SKM-1 (cell line): ENCODE measurements at regions not wholly inside any gene's neighbourhood (a gene's known extent, or its start where the extent isn't known, plus 50 kb on each side); places are given as distances from the start of the nearest gene placed in this dataset.
"Not testable (repeated sequence)": the region's sequence is repeated elsewhere in the genome, so short reads cannot be mapped to it uniquely, and the experiment has no call there.

Experiments used
- DNase-seq: peaks from one replicate; lab custom pipeline; 2025; ENCODE audit not compliant: unreplicated experiment; lab: John Stamatoyannopoulos, UW

DNA sequence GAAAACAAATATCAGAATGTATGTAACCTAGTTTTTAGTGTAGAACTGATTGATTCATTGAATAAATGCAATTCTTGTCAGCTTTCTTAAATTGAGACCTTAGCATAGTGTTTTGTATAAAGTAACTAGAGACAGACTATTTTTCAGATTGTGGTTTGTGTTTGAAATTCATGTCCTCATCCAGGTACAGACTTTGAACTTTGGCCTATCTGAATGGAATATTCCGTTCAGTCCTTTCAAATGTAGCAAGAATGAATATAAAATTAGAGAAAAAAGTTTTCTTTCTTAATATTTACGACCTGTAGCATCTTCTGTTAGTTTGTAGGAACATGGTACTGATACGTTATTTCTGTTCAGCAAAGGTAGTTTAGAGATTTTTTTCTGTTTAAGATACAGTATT lies 378.4 kb upstream of the RGS6 start:
- no peak for DNase-seq

DNA sequence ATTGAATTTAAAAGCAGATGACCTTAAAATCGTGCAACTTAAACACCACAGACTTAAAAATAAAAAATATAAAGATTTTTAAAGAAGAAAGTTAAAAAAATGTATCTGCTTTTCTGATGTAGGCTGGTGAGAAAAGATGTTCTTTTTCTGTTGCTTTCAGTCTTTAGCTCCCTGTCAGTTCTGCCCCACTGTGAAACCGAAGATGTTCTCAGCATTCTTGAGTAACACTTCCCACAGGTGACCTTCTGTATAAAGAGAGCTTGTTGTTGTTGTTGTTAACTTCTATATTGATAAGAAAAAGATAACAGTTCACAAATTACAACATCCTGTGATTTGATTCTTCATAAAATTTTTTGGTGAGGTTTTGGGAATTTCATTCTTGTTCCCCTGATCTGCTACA lies 377.9 kb upstream of the RGS6 start:
- DNase-seq: no peak

DNA sequence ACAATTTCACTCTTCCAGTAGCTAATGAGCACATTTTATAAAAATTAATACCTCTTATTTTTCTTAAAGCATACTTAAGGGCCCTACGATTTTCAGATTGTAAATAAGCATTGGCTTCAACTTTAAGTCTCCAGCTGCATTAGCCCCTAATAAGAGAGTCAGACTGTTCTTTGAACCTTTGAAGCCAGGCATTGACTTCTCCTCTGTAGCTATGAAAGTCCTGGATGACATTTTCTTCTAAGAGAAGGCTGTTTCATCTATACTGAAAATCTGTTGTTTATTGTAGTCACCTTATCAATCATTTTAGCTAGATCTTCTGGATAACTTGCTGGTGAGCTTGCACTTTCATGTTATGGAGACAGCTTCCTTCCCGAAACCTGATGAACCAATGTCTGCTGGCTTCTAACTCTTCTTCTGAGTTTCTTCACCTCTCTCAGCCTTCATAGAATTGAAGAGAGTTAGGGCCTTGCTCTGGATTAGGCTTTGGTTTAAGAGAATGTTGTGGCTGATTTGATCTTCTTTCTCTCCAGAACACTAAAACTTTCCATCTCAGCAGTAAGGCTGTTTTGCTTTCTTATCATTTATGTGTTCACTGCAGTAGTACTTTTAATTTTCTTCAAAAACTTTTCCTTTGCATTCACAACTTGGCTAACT lies 377.1 kb upstream of the RGS6 start:
- DNase-seq: no peak

DNA sequence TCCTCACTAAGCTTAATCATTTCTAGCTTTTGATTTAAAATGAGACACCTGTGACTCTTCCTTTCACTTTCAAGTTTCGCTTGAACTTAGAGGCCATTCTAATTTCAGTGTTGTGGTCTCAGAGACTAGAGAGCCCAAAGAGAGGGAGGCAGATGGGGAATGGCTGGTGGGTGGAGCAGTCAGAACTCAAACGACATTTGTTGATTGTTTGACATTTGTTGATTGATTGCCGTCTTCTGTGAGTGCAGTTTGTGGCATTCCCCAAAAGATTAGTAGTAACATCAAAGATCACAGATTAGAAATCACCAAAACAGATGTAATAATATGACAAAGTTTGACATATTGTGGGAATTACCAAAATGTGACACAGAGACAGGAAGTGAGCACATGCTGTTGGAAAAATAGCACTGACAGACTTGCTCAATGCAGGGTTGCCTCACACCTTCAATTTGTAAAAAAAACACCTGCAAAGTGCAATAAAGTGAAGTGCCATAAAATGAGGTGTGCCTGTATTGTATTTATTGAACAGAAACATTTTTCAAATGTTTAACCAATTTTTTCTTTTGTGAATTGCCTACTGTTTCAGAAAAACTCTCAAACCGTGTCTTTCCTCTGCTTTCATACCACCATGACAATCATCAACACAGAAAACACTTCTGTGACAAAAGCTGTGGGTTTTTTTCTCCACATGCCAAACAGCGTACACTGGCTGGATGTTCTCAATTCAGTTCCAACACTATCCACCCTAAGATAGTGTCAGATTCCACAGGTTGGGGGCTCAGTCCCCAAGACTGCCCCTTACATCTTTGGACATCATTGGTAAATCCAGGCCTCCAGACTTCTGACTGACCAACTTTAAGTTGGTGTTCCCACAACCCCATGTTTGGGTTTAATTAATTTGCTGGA lies 376.3 kb upstream of the RGS6 start:
- no peak for DNase-seq

DNA sequence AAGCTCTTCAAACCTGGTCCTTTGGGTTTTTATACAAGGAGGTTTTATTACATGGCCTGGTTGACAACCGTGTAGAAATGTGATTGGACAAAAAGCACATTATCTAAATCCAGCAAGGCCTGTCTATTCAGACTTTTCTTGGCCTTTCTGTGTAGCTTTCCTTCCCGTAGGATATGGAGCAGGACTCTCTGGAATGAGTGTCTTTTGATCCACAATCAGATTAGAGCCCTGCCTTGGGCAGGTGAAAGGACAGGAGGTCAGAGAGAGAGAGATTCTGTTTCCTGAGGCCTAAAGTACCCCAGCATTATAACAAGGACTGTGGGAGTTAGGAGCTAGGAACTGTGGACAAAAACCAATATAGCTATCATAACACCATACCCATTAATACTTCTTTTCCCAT lies 375.5 kb upstream of the RGS6 start:
- no peak for DNase-seq

DNA sequence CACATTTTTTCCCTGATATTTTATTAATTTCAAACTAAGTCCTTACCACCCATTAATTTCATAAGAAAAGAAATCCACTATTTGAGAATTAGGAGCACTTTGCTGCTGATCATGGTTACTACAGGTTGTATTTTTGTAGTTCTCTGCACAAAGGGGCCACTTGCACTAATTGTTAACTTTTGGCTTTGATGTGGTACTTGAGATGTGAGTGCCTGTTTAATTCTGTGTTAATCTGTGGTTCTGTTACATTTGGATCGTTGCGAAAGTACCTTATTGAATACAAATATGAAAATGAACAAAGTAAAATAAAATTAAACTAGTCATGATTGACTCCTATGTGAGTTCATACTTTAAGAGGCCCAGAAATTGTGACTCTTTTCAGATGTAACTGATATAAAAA lies 374.9 kb upstream of the RGS6 start:
- no peak for DNase-seq

DNA sequence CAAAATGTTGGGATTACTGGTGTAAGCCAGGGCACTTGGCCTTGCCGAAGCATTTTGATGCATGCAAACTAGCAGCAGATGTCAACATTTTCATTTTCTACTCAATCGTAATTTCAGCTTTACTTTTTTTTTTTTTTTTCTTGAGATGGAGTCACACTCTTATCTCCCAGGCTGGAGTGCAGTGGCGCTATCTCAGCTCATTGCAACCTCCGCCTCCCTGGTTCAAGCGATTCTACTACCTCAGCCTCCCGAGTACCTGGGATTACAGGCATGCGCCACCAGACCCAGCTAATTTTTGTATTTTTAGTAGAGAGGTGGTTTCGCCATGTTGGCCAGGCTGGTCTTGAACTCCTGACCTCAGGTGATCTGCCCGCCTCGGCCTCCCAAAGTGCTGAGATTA lies 373.3 kb upstream of the RGS6 start:
- not testable (repeated sequence) for DNase-seq

DNA sequence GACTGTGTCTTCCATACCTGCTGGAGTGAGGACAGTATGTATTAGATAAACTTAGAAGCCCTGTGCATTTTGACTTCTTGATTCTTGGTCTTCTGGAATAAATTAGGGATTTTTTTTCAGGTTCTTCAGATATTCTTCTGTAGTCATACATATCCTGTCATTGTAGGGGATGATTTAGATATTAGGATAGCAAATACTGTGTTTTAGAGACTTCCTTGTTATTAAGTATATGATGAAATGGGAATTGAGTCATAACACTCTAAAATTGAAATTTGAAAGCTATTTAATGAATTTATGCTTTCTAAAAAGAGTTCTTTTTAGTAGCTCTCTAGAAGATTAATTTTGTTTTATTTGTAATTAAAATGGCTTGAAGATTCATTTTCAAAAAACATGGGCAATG lies 371.5 kb upstream of the RGS6 start:
- no peak for DNase-seq

DNA sequence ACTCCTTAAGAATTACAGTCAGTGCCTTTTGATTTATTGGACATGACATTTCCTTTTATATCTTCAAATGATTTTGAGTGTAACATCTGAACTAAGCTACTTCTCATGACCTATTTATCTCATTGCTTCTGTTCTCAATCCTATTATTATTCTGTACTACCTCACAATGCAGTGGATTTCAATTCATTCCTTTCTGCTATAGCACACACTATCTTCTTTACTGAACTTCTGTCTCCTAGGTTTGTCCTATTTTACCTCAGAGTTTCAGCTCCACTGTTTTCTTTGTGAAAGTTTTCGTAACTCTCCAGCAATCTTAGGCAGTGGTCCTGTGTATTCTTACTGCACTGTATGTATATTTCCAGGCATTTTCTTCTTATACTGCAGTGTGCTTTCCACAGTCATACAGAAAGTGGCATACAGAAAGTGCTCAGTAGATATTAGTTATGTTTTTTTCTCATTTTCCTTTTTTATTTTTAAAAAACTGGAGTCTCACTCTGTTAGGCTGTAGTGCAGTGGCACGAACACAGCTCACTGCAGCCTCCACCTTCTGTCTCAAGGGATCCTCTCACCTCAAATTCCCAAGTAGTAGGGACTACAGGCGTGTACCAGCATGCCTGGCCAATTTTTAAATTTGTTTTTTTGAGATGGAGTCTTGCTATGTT lies 368.6 kb upstream of the RGS6 start:
- DNase-seq: no peak

DNA sequence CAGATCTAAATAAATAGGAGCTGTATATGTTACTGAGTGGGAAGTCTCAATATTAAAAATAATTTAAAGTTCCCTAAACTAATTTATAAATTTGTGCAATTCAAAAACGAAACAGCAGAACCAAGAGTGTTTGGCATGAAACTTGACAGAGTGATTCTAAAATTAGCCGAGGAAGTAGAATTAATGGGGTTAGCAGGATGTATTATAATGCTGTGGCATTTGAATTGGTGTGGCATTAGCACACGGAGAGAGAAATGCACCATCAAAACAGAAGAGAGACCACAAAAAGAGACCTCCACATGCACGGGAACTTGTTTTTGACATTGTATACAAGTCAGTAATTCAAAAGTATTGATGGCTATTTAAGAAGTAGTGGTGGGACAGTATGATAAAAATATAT lies 366.0 kb upstream of the RGS6 start:
- no peak for DNase-seq

DNA sequence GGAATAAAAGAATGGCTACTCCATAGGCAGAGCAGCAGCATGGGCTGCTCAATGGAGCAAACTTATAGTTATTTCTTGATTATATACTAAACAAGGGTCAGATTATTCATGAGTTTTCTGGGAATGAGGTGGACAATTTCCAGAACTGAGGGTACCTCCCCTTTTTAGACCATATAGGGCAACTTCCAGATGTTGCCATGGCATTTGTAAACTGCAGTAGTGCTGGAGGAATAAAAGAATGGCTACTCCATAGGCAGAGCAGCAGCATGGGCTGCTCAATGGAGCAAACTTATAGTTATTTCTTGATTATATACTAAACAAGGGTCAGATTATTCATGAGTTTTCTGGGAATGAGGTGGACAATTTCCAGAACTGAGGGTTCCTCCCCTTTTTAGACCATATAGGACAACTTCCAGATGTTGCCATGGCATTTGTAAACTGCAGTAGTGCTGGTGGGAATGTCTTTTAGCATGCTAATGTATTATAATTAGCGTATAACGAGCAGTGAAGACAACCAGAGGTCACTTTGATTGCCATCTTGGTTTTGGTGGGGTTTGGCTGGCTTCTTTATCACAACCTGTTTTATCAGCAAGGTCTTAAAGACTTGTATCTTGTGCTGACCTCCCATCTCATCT lies 364.6 kb upstream of the RGS6 start:
- DNase-seq: not testable (repeated sequence)

DNA sequence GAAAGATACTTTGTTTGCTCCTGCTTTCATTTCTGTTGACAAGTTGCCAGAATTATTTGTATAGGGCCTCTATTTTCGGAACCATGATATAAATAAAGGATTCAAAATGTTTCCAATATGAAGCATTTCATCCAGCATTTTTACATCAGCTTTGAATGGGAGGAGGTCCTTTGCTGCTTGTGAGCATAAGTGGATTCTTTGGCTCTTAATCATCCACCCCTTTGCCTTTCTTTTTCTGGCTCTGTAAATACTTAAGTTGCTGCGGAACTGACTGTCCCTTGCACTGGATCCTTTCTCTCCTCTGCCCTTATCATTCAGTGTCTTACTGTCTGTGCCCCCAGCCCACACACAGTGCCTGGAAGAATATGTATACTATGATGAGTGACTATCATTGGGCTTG lies 357.3 kb upstream of the RGS6 start:
- DNase-seq: no peak

DNA sequence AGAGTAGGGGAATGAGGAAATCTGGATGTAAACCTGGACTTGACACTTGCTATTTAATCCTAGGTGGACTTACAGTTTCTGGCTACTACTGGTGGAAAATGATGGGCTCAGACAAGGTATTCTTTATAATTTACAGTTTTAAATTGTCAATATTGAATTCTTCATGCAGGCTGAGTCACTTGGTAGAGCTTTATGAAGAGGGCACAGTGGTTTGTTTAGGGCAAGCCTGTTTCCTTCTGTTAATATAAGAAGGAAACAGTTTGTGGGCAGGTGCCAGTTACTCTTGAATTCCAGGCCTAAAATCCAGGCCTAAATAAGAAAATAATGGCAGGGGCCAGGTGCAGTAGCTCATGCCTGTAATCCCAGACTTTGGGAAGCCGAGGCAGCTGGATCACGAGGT lies 355.8 kb upstream of the RGS6 start:
- no peak for DNase-seq

DNA sequence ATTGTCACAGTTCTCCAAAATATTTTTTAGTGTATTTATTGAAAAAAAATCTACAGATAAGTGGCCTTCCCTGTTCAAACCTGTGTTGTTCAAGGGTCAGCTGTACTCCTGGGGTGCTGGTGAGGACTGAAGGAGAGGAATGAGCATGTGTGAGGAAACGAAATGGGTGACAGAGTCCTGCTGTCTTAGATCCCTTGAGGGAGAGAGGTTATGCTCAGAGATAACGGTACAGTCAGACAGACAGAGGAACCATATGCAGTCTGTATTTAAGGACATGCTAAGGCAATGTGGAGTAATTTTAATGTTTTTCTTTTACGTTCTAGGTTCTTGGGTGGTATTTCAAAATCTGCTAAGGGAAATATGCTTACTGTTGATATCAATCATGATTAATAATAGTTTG lies 352.9 kb upstream of the RGS6 start:
- no peak for DNase-seq

DNA sequence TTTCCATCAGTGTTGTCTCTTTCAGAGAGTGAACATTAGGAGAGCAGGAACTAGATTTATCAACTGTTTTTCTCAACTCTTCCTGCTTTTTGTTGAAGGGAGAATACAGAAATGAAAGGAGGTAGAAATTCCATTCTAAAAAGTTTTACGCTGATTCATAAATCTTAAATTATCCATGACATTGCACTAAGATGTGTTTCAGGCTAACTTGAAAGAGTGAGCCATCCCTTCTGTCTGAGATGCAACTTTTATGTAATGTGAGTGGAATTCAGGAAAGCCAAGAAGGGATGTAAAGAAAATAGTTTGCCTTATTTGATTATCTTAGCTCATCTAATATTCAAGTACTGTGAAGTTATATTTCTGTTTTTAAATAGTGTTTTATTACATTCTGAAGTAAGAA lies 349.5 kb upstream of the RGS6 start:
- no peak for DNase-seq

DNA sequence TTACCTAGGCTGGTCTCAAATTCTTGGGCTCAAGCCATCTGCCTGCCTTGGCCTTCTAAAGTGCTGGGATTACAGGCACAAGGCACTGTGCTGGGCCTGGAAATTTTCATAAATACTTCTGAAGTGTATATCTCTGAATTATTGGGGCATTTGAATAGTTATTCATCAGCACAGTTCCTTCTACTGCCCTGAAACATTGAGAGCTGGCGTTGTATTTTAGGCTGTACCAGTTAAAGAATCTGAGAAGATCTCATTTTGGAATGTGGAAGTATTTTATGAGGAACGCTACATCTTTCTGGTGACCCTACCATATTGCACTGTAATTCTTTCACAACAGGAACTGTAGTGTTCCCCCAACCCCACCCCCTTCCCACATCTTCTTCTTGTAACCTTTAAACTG lies 349.0 kb upstream of the RGS6 start:
- DNase-seq: no peak

DNA sequence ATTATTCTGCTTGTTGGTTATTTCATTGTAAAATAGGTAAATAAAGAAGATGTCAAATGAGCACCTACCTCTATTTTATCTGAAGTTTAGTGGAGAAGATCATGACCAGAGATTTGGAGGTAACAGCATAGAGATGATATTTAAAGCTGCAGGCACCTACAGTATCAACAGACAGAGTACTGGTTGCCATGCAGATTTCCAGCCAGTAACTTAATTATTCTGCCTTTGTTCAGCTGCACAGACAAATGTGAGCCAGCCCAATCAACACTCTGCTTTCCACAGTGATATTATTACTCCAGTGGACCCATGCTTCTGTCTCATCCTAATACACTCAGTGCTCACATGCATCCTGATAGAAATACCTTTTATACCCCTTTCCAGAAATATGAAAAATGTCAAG lies 348.5 kb upstream of the RGS6 start:
- DNase-seq: no peak

DNA sequence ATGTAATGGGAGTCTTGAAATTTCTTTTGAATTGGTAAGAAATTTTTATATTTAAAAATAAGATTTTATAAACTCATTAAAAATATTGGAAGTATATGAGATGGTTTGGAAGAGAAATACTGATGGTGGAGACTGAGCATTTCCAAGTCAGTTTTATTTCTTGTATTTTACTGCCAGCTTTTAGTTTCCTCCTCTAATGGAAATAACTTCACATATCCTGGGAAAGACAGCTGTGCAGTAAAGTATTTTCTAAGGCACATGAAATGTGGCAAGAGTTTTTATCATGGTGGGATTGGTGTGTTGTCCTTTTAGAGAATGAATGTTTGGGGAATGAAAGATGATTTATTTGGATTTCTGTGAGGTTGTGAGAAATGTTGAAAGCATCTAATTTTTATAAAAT lies 346.9 kb upstream of the RGS6 start:
- DNase-seq: no peak

DNA sequence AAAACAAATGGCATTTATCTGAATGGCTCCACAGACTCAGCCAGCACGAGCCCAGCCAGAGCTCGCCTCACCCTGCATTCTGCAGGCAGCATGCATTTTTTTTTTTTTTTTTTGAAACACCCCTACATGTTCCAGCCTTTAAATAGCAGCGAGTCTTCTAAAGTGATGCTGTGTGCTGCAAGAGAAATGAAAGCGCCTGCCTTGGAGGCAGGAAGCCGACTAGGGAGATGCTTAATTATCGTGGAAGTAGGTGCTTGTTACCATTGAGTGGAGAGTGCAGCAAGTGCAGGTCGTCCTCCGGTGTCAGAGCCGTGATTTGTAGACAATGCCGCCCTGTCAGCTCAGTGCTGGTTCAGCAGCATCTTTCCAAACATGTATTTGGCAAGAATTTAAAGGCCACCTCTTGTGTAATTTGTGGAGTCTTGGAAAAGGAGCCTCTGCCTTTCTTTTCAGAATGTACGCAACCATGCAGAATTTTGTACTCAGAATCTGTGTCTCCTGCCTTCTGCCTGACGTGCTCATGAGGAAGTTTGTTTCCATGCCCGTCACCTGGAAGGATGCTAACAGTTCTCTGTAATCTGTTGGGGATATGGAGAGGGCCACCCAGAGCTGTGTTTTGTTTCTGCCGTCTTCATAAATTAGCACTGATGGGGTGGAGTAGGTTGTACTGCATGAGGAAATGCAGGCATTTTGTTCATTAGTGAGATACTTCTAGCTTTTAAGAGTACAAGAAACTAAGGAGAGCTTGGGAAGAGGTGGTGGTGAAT lies 345.9 kb upstream of the RGS6 start:
- DNase-seq: no peak

DNA sequence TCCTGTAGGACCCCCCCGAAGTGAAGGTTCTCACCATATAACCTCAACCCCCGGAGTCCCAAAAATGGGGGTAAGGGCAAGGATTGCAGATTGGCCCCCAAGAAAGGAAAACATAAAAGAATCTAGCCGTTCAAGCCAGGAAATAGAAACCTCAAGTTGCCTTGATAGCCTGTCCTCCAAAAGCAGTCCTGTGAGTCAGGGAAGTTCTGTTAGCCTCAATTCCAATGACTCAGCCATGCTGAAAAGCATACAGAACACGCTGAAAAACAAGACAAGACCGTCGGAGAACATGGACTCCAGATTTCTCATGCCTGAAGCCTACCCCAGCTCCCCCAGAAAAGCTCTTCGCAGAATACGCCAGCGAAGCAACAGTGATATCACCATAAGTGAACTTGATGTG lies 344.2 kb upstream of the RGS6 start:
- no peak for DNase-seq
